ENCODE measurements at regions not wholly inside any gene's neighbourhood (a gene's known extent, or its start where the extent isn't known, plus 50 kb on each side); places are given as distances from the start of the nearest gene placed in this dataset.

- DNase-seq (ENCODE audit: low read depth), result no peak
- H3K4me3 ChIP-seq (ENCODE audit: control insufficient read depth, low read depth, low read length), result no peak overlapping the region
- TF ChIP-seq, protein P1, sequence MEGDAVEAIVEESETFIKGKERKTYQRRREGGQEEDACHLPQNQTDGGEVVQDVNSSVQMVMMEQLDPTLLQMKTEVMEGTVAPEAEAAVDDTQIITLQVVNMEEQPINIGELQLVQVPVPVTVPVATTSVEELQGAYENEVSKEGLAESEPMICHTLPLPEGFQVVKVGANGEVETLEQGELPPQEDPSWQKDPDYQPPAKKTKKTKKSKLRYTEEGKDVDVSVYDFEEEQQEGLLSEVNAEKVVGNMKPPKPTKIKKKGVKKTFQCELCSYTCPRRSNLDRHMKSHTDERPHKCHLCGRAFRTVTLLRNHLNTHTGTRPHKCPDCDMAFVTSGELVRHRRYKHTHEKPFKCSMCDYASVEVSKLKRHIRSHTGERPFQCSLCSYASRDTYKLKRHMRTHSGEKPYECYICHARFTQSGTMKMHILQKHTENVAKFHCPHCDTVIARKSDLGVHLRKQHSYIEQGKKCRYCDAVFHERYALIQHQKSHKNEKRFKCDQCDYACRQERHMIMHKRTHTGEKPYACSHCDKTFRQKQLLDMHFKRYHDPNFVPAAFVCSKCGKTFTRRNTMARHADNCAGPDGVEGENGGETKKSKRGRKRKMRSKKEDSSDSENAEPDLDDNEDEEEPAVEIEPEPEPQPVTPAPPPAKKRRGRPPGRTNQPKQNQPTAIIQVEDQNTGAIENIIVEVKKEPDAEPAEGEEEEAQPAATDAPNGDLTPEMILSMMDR (conservative IDR thresholded peaks at IDR 0.05; ENCODE audit: control insufficient read depth, insufficient read depth, low read depth, low read length), result no peak
These were observed 109.9 kb upstream of the IL12B start for GRCh38 chr5:159440235-159440634.

- H3K4me3 ChIP-seq (ENCODE audit: control insufficient read depth, low read depth, low read length), result no peak overlapping the region
- no peak for DNase-seq (ENCODE audit: low read depth)
- TF ChIP-seq, protein P1 (conservative IDR thresholded peaks at IDR 0.05; ENCODE audit: control insufficient read depth, insufficient read depth, low read depth, low read length), result no peak
These were observed 110.7 kb upstream of the IL12B start for GRCh38 chr5:159440968-159441367.

DNA sequence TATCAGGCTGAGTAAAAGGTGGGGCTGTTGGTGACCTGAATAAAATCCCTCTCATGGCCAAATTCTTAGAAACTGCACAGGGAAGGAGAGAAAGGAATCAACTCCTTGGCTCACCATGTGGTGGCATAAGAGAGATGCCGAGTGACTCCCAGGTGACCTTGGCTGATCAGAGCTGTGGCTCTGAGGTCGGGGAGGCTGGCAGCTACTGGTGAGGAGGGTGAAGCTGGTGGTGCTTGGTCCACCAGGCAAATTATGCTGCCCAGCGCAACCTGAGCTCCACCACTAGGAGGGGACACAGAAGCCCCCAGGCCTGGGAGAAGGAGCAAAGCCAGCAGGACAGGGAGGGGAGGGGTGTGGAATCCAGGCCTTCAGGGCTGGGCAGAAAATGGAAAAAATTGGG is 111.2 kb upstream of the IL12B start:
- TF ChIP-seq, protein P1 (conservative IDR thresholded peaks at IDR 0.05; ENCODE audit: control insufficient read depth, insufficient read depth, low read depth, low read length), result peak; percentile 13
- no peak overlapping the region for H3K4me3 ChIP-seq (ENCODE audit: control insufficient read depth, low read depth, low read length)
- peak; percentile 10 for DNase-seq (ENCODE audit: low read depth)

DNA sequence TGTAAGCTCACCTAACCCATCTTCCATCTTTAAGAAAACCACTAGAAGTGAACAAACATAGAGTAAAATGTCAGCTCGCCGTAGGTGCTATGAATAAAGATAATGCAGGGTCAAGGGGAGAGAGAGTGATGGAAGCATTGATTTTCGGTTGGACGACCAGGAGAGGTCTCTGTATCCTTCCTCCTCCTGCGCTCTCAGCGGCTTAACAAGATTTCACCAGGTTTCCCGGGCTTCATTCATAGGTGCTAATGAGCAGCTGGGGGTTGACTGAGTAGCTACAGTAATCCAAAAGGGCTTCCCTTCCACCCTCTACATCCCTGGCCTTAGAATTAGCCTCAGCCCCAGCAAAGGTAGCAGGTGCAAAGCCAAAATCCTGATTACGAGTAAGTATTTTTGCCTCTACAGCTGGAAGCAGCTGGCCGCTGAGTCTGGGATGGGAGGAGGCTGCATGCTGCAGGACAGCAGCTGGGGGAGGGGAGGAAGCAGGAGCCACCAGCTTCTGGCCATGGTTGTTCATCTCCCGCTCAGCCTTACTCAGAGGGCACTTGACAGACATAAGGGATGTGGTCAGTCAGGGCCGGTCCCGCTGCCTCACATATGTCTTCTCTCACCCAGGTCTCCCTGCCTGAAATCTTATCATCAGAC is 112.0 kb upstream of the IL12B start:
- DNase-seq (ENCODE audit: low read depth), result no peak
- no peak overlapping the region for H3K4me3 ChIP-seq (ENCODE audit: control insufficient read depth, low read depth, low read length)
- TF ChIP-seq, protein P1 (conservative IDR thresholded peaks at IDR 0.05; ENCODE audit: control insufficient read depth, insufficient read depth, low read depth, low read length), result no peak

GRCh38 chr5:159444441-159445082 is 114.3 kb upstream of the IL12B start:
- peak; percentile 72 for DNase-seq (ENCODE audit: low read depth)
- no peak overlapping the region for H3K4me3 ChIP-seq (ENCODE audit: control insufficient read depth, low read depth, low read length)
- TF ChIP-seq, protein P1 (conservative IDR thresholded peaks at IDR 0.05; ENCODE audit: control insufficient read depth, insufficient read depth, low read depth, low read length), result peak; percentile 54

DNA sequence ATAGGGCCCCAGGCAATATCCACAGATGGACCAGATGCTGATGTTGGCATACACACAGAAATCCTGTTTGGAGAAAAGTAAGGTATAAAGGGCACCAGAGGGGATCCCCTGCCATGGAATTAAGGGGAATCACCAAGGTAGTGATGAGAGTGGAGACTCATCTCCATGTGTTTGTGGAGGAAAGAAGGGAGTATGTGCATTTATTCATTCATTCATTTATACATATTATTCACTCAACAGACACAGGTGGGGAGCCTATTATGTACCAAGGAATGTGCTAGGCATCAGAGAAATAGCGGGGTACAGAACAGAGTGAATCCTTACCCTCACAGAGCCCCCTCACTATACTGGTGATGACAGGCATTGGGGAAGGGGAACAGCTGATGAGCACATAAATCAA is 116.8 kb upstream of the IL12B start:
- no peak for DNase-seq (ENCODE audit: low read depth)
- no peak overlapping the region for H3K4me3 ChIP-seq (ENCODE audit: control insufficient read depth, low read depth, low read length)
- TF ChIP-seq, protein P1 (conservative IDR thresholded peaks at IDR 0.05; ENCODE audit: control insufficient read depth, insufficient read depth, low read depth, low read length), result no peak

Data from fibroblast of mammary gland (primary cell).